ENCODE measurements at regions not wholly inside any gene's neighbourhood (a gene's known extent, or its start where the extent isn't known, plus 50 kb on each side); places are given as distances from the start of the nearest gene placed in this dataset.

GRCh38 chr13:38415233-38415632 is 65.6 kb downstream of the UFM1 start:
- H3K79me2 ChIP-seq (ENCODE audit: control insufficient read depth, insufficient read depth, low read length): no peaks in the 10 kb centered on the region

GRCh38 chr13:38417241-38417640 is 67.6 kb downstream of the UFM1 start:
- Histone ChIP-seq H3K27me3 (ENCODE audit: control insufficient read depth, extremely low read depth, insufficient read depth, low read length) (no peaks in the 10 kb centered on the region), H2AFZ (ENCODE audit: control insufficient read depth, low read length) (no peak overlapping the region), H3K27ac (ENCODE audit: control insufficient read depth, insufficient read depth, low read length) (peak overlapping the region; percentile 31), H3K4me1 (ENCODE audit: control insufficient read depth, extremely low read depth, insufficient read depth, low read length) (peaks cover 12% of the 10 kb centered on the region), H3K36me3 (ENCODE audit: control insufficient read depth in 2 of 2, extremely low read depth in 1 of 2, insufficient read depth in 2 of 2, low read length in 2 of 2) (no peaks in the 10 kb centered on the region), H3K9ac (ENCODE audit: control insufficient read depth, extremely low read depth, insufficient read depth, low read length) (no peak overlapping the region), H3K4me2 (ENCODE audit: control insufficient read depth, extremely low read depth, insufficient read depth, low read depth, low read length) (peak overlapping the region; percentile 29), H4K20me1 (ENCODE audit: control insufficient read depth, extremely low read depth, insufficient read depth, low read length) (no peaks in the 10 kb centered on the region), H3K9me3 (ENCODE audit: control insufficient read depth, low read depth, low read length) (no peaks in the 10 kb centered on the region), H3K79me2 (ENCODE audit: control insufficient read depth, insufficient read depth, low read length) (no peaks in the 10 kb centered on the region), H3K4me3 (ENCODE audit: control insufficient read depth in 2 of 3, extremely low read depth in 1 of 3, insufficient read depth in 2 of 3, low read depth in 1 of 3, low read length in 3 of 3) (no peak overlapping the region), H3K9me1 (ENCODE audit: control insufficient read depth, extremely low read depth, insufficient read depth, low read length) (no peaks in the 10 kb centered on the region)
- DNase-seq (ENCODE audit: low read depth, low spot score) (no peak), FAIRE-seq (no peak)
- dilution Hi-C loops (cut with MboI; ENCODE audit: extremely low pct_ligation_motif_present, low sequenced_read_pairs): no loop called here
- TF ChIP-seq CTCF (optimal IDR thresholded peaks at IDR 0.05 in 1 of 3, IDR thresholded peaks at IDR 0.05 in 1 of 3, conservative IDR thresholded peaks at IDR 0.05 in 1 of 3; ENCODE audit: extremely low read depth in 1 of 3, insufficient read depth in 2 of 3, low read length in 3 of 3) (no peak), EZH2 (IDR thresholded peaks at IDR 0.05; ENCODE audit: low read length) (no peak)

More at GRCh38 chr13:38415233-38415632, 65.6 kb downstream of the UFM1 start:
- H3K9me1 ChIP-seq (ENCODE audit: control insufficient read depth, extremely low read depth, insufficient read depth, low read length): no peaks in the 10 kb centered on the region
- no peaks in the 10 kb centered on the region for H3K27me3 ChIP-seq (ENCODE audit: control insufficient read depth, extremely low read depth, insufficient read depth, low read length)
- no peak overlapping the region for H3K27ac ChIP-seq (ENCODE audit: control insufficient read depth, insufficient read depth, low read length)
- no peaks in the 10 kb centered on the region for H4K20me1 ChIP-seq (ENCODE audit: control insufficient read depth, extremely low read depth, insufficient read depth, low read length)
- H3K9me3 ChIP-seq (ENCODE audit: control insufficient read depth, low read depth, low read length): no peaks in the 10 kb centered on the region
- no peak overlapping the region for H3K9ac ChIP-seq (ENCODE audit: control insufficient read depth, extremely low read depth, insufficient read depth, low read length)
- H3K4me3 ChIP-seq (ENCODE audit: control insufficient read depth in 2 of 3, extremely low read depth in 1 of 3, insufficient read depth in 2 of 3, low read depth in 1 of 3, low read length in 3 of 3): no peak overlapping the region
- peak overlapping the region; percentile 67 for H2AFZ ChIP-seq (ENCODE audit: control insufficient read depth, low read length)
- H3K4me1 ChIP-seq (ENCODE audit: control insufficient read depth, extremely low read depth, insufficient read depth, low read length): peaks cover 12% of the 10 kb centered on the region
- dilution Hi-C loops (cut with MboI; ENCODE audit: extremely low pct_ligation_motif_present, low sequenced_read_pairs): no loop called here
- no peaks in the 10 kb centered on the region for H3K36me3 ChIP-seq (ENCODE audit: control insufficient read depth in 2 of 2, extremely low read depth in 1 of 2, insufficient read depth in 2 of 2, low read length in 2 of 2)
- DNase-seq (ENCODE audit: low read depth, low spot score) (no peak), FAIRE-seq (peak; percentile 58)
- TF ChIP-seq CTCF (optimal IDR thresholded peaks at IDR 0.05 in 1 of 3, IDR thresholded peaks at IDR 0.05 in 1 of 3, conservative IDR thresholded peaks at IDR 0.05 in 1 of 3; ENCODE audit: extremely low read depth in 1 of 3, insufficient read depth in 2 of 3, low read length in 3 of 3): no peak
- no peak for TF ChIP-seq EZH2 (IDR thresholded peaks at IDR 0.05; ENCODE audit: low read length)
- H3K4me2 ChIP-seq (ENCODE audit: control insufficient read depth, extremely low read depth, insufficient read depth, low read depth, low read length): no peak overlapping the region
